ENCODE measurements at regions not wholly inside any gene's neighbourhood (a gene's known extent, or its start where the extent isn't known, plus 50 kb on each side); places are given as distances from the start of the nearest gene placed in this dataset.

DNA sequence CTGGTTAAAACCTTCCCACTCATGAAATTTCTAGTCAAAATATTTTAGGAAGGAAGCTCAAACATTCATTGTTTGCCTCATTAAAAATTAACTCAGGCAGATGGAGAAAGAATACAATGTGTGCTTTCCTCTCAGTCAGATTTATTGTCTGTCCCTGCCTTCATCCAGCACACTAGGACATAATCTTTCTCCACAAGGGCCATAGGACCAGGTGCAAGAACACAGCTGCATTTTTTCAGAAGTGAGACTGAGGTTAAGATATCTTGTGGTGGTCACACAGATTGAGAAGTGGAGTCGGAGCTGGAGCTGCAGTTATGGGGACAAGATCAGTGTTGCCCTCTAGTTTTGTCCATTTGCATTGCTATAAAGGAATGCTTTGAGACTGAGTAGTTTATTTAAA is 666.3 kb downstream of the CCSER2 start:
- Histone ChIP-seq H3K14ac (ENCODE audit: insufficient read depth, low read length) (no peak overlapping the region), H3K4me1 (ENCODE audit: insufficient read depth, low read length) (no peaks in the 10 kb centered on the region), H2AFZ (ENCODE audit: low read length) (no peak overlapping the region), H4K8ac (replicated peaks; ENCODE audit: insufficient read length, low read depth, low read length) (no peak overlapping the region), H2BK12ac (ENCODE audit: insufficient read length, low read depth, low read length) (no peak overlapping the region), H4K5ac (ENCODE audit: insufficient read length, low read depth, low read length) (no peak overlapping the region), H3K27ac (ENCODE audit: insufficient read length, low read depth, low read length) (no peak overlapping the region), H2BK120ac (ENCODE audit: low read depth, low read length, poor library complexity, severe bottlenecking) (no peak overlapping the region), H2BK15ac (ENCODE audit: low read depth, low read length) (no peak overlapping the region), H2BK20ac (ENCODE audit: low read depth, low read length, poor library complexity, severe bottlenecking) (no peak overlapping the region), H4K91ac (ENCODE audit: insufficient read length, low read depth, low read length) (no peak overlapping the region), H3K18ac (ENCODE audit: insufficient read length, low read depth, low read length) (no peak overlapping the region), H3K79me2 (ENCODE audit: insufficient read depth, low read length) (no peaks in the 10 kb centered on the region), H4K20me1 (ENCODE audit: control insufficient read depth, insufficient read depth, insufficient read length) (no peaks in the 10 kb centered on the region), H3K27me3 (ENCODE audit: insufficient read depth, low read length) (no peaks in the 10 kb centered on the region), H3T11ph (ENCODE audit: low read length) (no peak overlapping the region), H3K23ac (ENCODE audit: insufficient read length, low read depth, low read length) (no peak overlapping the region), H3K9me3 (ENCODE audit: control insufficient read depth, low read depth, low read length) (no peaks in the 10 kb centered on the region), H2AK5ac (ENCODE audit: insufficient read length, low read length) (no peak overlapping the region), H3K79me1 (ENCODE audit: insufficient read depth, low read depth, low read length, poor library complexity, severe bottlenecking) (no peaks in the 10 kb centered on the region), H3K56ac (ENCODE audit: insufficient read length, low read depth, low read length) (no peak overlapping the region), H3K4ac (ENCODE audit: low read depth, low read length) (no peak overlapping the region), H3K4me2 (ENCODE audit: insufficient read depth, insufficient read length, low read length) (no peak overlapping the region), H3K9ac (ENCODE audit: extremely low read depth, insufficient read length, low read length) (no peak overlapping the region), H3K23me2 (ENCODE audit: insufficient read length, low read depth, low read length, poor library complexity, severe bottlenecking) (no peaks in the 10 kb centered on the region), H2BK5ac (ENCODE audit: insufficient read length, low read length) (no peak overlapping the region)
- H3K36me3 Mint-ChIP-seq (ENCODE audit: insufficient read depth in 1 of 3, low read depth in 3 of 3), result peaks cover 0 to 3% (median 1%) of the 10 kb centered on the region in 3 experiments; a peak in 2 of 7 replicates
- H3K9me3 Mint-ChIP-seq, result 0 out of 5 replicates have a peak, but pooled peaks cover 3 to 5% of the 10 kb centered on the region in 2 experiments
- no CpG with 5 or more reads among the region's 1 CpG for WGBS (ENCODE audit: extremely low coverage, insufficient read length, low lambda C conversion rate)
- H3K4me1 Mint-ChIP-seq, result peaks cover 5 to 6% of the 10 kb centered on the region in 2 experiments
- TF ChIP-seq, protein P1, sequence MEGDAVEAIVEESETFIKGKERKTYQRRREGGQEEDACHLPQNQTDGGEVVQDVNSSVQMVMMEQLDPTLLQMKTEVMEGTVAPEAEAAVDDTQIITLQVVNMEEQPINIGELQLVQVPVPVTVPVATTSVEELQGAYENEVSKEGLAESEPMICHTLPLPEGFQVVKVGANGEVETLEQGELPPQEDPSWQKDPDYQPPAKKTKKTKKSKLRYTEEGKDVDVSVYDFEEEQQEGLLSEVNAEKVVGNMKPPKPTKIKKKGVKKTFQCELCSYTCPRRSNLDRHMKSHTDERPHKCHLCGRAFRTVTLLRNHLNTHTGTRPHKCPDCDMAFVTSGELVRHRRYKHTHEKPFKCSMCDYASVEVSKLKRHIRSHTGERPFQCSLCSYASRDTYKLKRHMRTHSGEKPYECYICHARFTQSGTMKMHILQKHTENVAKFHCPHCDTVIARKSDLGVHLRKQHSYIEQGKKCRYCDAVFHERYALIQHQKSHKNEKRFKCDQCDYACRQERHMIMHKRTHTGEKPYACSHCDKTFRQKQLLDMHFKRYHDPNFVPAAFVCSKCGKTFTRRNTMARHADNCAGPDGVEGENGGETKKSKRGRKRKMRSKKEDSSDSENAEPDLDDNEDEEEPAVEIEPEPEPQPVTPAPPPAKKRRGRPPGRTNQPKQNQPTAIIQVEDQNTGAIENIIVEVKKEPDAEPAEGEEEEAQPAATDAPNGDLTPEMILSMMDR (conservative IDR thresholded peaks at IDR 0.05), result no peak
- no peaks in the 10 kb centered on the region for H3K27me3 Mint-ChIP-seq (ENCODE audit: low read depth)
- H3K27ac Mint-ChIP-seq, result no peak overlapping the region
- DNase-seq, result no peak
- no peak overlapping the region for H3K4me3 Mint-ChIP-seq

All from H9 (cell line).